Loucy (cell line): ENCODE measurements at regions not wholly inside any gene's neighbourhood (a gene's known extent, or its start where the extent isn't known, plus 50 kb on each side); places are given as distances from the start of the nearest gene placed in this dataset.

Source experiments
- CTCF ChIP-seq: fragments of 200-600 bp; sonication (generic); conservative IDR thresholded peaks from 2 replicates; pipeline ENCODE4 v1.5.1; 2014; ENCODE audit warnings: mild to moderate bottlenecking, antibody characterized with exemption, low read length
- EZH2phosphoT487 ChIP-seq: fragments of 200-600 bp; IDR thresholded peaks from 2 replicates; pipeline ENCODE4 v1.6.1; 2018; ENCODE audit warnings: antibody characterized with exemption, mild to moderate bottlenecking, moderate library complexity, borderline replicate concordance

GRCh38 chr13:24625870-24626849, 54.0 kb upstream of the ATP12A start:
- 0 out of 2 replicates have a peak, but pooled peaks have one; percentile 6 for TF ChIP-seq CTCF
- no peak for TF ChIP-seq EZH2phosphoT487
